ENCODE measurements at regions not wholly inside any gene's neighbourhood (a gene's known extent, or its start where the extent isn't known, plus 50 kb on each side); places are given as distances from the start of the nearest gene placed in this dataset.

DNA sequence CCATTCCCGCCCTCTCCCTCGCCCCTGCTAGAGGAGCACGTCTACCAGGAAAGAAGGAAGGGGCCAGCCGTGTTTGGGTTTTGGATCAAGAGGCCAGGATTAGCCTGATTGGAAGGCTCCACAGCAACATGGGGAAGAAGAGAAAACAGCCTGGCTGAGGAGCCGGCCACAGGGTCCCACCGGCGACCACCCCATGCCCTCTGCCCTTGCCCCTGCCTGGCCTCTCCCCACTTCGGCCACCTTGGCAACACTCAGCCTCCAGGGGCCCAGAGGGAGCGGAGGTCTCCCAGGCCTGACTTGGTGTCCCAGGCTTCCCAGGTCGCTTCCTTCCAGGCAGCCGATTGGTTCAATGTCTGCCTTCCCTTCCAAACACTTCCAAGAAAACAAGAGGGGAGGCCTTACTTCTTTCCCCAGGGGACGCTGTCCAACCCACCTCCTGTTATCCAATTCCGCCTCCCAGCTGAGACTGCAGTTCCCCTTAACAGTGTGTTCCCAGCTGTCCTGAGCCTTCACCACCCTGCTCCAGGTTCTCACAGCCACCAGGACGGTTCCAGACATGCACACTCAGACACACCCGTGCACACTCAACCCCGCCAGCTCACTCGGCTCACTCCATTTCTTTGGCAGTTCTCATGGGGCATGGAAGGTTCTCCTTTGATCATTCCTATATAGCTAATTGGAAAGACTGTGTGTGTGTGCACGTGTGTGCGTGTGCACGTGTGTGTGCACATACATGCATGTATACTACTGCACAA is 65.4 kb downstream of the RBFOX3 start:
- TF ChIP-seq GATA3 (IDR thresholded peaks at IDR 0.05; ENCODE audit: low read depth, low read length) (no peak), GATA2 (IDR thresholded peaks at IDR 0.05; ENCODE audit: low read depth, low read length) (no peak)

Data from SH-SY5Y (cell line).